GM23338 (cell line): ENCODE measurements at regions not wholly inside any gene's neighbourhood (a gene's known extent, or its start where the extent isn't known, plus 50 kb on each side); places are given as distances from the start of the nearest gene placed in this dataset.

Source experiments
- ATAC-seq: fragments of 200-7000 bp; cut with Tn5 transposase; 3 replicates; pipeline ENCODE4 v1.9.1; 2020
- DNase-seq: peaks from one replicate; pipeline ENCODE4 v3.0.0-alpha.2; 2015; ENCODE audit warnings: low spot score
- H2AFZ ChIP-seq: fragments of 200-600 bp; sonication (generic); 2 replicates; pipeline ENCODE4 v1.8.0; 2016; ENCODE audit warnings: antibody characterized with exemption, mild to moderate bottlenecking, moderate library complexity
- H3F3A ChIP-seq: fragments of 200-600 bp; sonication (generic); replicated peaks from 2 replicates; pipeline ENCODE4 v1.8.0; 2017; ENCODE audit warnings: antibody characterized with exemption, mixed run types, low read depth
- H3K27ac ChIP-seq: fragments of 200-600 bp; sonication (generic); 2 replicates; pipeline ENCODE4 v1.6.1; 2016; ENCODE audit warnings: low read depth
- H3K27me3 ChIP-seq: fragments of 200-600 bp; sonication (generic); 2 replicates; pipeline ENCODE4 v1.8.0; 2016; ENCODE audit warnings: mild to moderate bottlenecking, mixed run types, moderate library complexity; ENCODE audit not compliant: insufficient read depth
- H3K36me3 ChIP-seq: fragments of 200-600 bp; sonication (generic); 2 replicates; pipeline ENCODE4 v1.8.0; 2016; ENCODE audit warnings: mild to moderate bottlenecking; ENCODE audit not compliant: insufficient read depth
- H3K4me1 ChIP-seq: fragments of 200-600 bp; sonication (generic); 2 replicates; pipeline ENCODE4 v1.8.0; 2016; ENCODE audit warnings: mild to moderate bottlenecking, moderate library complexity; ENCODE audit not compliant: insufficient read depth
- H3K4me2 ChIP-seq: fragments of 200-600 bp; sonication (generic); 2 replicates; pipeline ENCODE4 v1.7.1; 2017; ENCODE audit warnings: mixed run types
- H3K4me3 ChIP-seq: fragments of 200-600 bp; sonication (generic); 2 replicates; pipeline ENCODE4 v1.6.1; 2016; ENCODE audit warnings: mixed run types
- H3K79me2 ChIP-seq: fragments of 200-600 bp; sonication (generic); replicated peaks from 2 replicates; pipeline ENCODE4 v1.8.0; 2017; ENCODE audit warnings: mild to moderate bottlenecking; ENCODE audit not compliant: insufficient read depth
- H3K9me2 ChIP-seq: fragments of 200-600 bp; sonication (generic); 2 replicates; pipeline ENCODE4 v1.8.0; 2017; ENCODE audit not compliant: insufficient read depth
- H4K20me1 ChIP-seq: fragments of 200-600 bp; sonication (generic); replicated peaks from 2 replicates; pipeline ENCODE4 v1.8.0; 2017; ENCODE audit warnings: mild to moderate bottlenecking; ENCODE audit not compliant: insufficient read depth
- H3K27ac Mint-ChIP-seq: 2 replicates; pipeline ENCODE4 v1.8.0; 2020; ENCODE audit warnings: inconsistent platforms, mild to moderate bottlenecking, moderate library complexity, mixed read lengths
- H3K27me3 Mint-ChIP-seq: 3 replicates; pipeline ENCODE4 v1.8.0; 2022; ENCODE audit warnings: low read depth, mild to moderate bottlenecking, moderate library complexity, mixed read lengths, inconsistent platforms; ENCODE audit not compliant: insufficient read depth, poor library complexity
- H3K36me3 Mint-ChIP-seq: 3 replicates; pipeline ENCODE4 v1.8.0; 2021; ENCODE audit warnings: low read depth, mild to moderate bottlenecking, inconsistent platforms, moderate library complexity, mixed read lengths
- H3K4me1 Mint-ChIP-seq: 3 replicates; pipeline ENCODE4 v1.8.0; 2020; ENCODE audit warnings: mild to moderate bottlenecking, inconsistent platforms, mixed read lengths
- H3K4me3 Mint-ChIP-seq: 3 replicates; pipeline ENCODE4 v1.8.0; 2021; ENCODE audit warnings: moderate library complexity, mild to moderate bottlenecking, inconsistent platforms, mixed read lengths
- H3K9me3 Mint-ChIP-seq: 3 replicates; pipeline ENCODE4 v1.8.0; 2020; ENCODE audit warnings: moderate library complexity, mild to moderate bottlenecking, inconsistent platforms, mixed read lengths
- CREB1 ChIP-seq: fragments of 250-450 bp; sonication (Bioruptor Pico); IDR thresholded peaks from 2 replicates; pipeline ENCODE4 v1.5.0; 2020; ENCODE audit warnings: low read depth, mild to moderate bottlenecking, moderate library complexity
- CTCF ChIP-seq, 2 experiments: fragments of 200-600 bp in 1 of 2; sonication (generic) in 1 of 2; conservative IDR thresholded peaks; 2 replicates each; pipeline versions ENCODE4 v1.5.1 to v1.6.1; 2016 to 2017; ENCODE audit warnings: antibody characterized with exemption in 2 of 2, low read depth in 2 of 2, mild to moderate bottlenecking in 2 of 2, moderate library complexity in 1 of 2
- ETS1 ChIP-seq: IDR thresholded peaks from 2 replicates; pipeline ENCODE4 v1.6.1; 2016; ENCODE audit warnings: antibody characterized with exemption
- EZH2 ChIP-seq: fragments of 200-600 bp; sonication (generic); IDR thresholded peaks from one replicate; pipeline ENCODE4 v1.8.0; 2017; ENCODE audit warnings: antibody characterized with exemption, mild to moderate bottlenecking, low read depth; ENCODE audit not compliant: unreplicated experiment
- EZH2phosphoT487 ChIP-seq: fragments of 200-600 bp; sonication (generic); IDR thresholded peaks from one replicate; pipeline ENCODE4 v1.8.1; 2018; ENCODE audit warnings: antibody characterized with exemption; ENCODE audit not compliant: unreplicated experiment
- JUNB ChIP-seq: IDR thresholded peaks from one replicate; pipeline ENCODE4 v1.6.1; 2016; ENCODE audit warnings: antibody characterized with exemption; ENCODE audit not compliant: unreplicated experiment
- NANOG ChIP-seq: IDR thresholded peaks from 2 replicates; pipeline ENCODE4 v1.6.1; 2016; ENCODE audit warnings: antibody characterized with exemption, borderline replicate concordance
- POLR2AphosphoS5 ChIP-seq: IDR thresholded peaks from 2 replicates; pipeline ENCODE4 v1.6.1; 2016; ENCODE audit warnings: antibody characterized with exemption, low read depth
- REST ChIP-seq: IDR thresholded peaks from one replicate; pipeline ENCODE4 v1.6.1; 2018; ENCODE audit warnings: antibody characterized with exemption; ENCODE audit not compliant: unreplicated experiment
- STAT1 ChIP-seq: IDR thresholded peaks from one replicate; pipeline ENCODE4 v1.6.1; 2016; ENCODE audit warnings: antibody characterized with exemption; ENCODE audit not compliant: unreplicated experiment
- ZNF114 ChIP-seq: fragments of 250-450 bp; sonication (Bioruptor Pico); IDR thresholded peaks from 2 replicates; pipeline ENCODE4 v1.5.0; 2020; ENCODE audit warnings: mild to moderate bottlenecking, moderate library complexity
- ZNF331 ChIP-seq: fragments of 250-450 bp; sonication (Bioruptor Pico); IDR thresholded peaks from 2 replicates; pipeline ENCODE4 v1.5.0; 2020; ENCODE audit warnings: low read depth, mild to moderate bottlenecking, moderate library complexity
- ZNF462 ChIP-seq: fragments of 250-450 bp; sonication (Bioruptor Pico); IDR thresholded peaks from 2 replicates; pipeline ENCODE4 v1.5.0; 2020; ENCODE audit warnings: mild to moderate bottlenecking, moderate library complexity

GRCh38 chr2:129756276-129756675, 223.2 kb upstream of the RAB6C start:
- Histone ChIP-seq H3F3A (no peaks in the 10 kb centered on the region), H3K27ac (no peak overlapping the region), H3K79me2 (no peaks in the 10 kb centered on the region), H2AFZ (no peak overlapping the region), H4K20me1 (no peaks in the 10 kb centered on the region), H3K9me2 (peaks cover 8% of the 10 kb centered on the region), H3K36me3 (no peaks in the 10 kb centered on the region), H3K4me1 (peaks cover 17% of the 10 kb centered on the region), H3K4me3 (no peak overlapping the region), H3K27me3 (no peaks in the 10 kb centered on the region), H3K4me2 (no peak overlapping the region)
- no peaks in the 10 kb centered on the region for H3K36me3 Mint-ChIP-seq
- H3K4me1 Mint-ChIP-seq, result peaks cover 26% of the 10 kb centered on the region
- H3K27me3 Mint-ChIP-seq, result peaks cover 5% of the 10 kb centered on the region
- H3K9me3 Mint-ChIP-seq, result no peaks in the 10 kb centered on the region; the same call in 1 of the 3 replicates
- ATAC-seq (no peak), DNase-seq (no peak)
- TF ChIP-seq EZH2, result no peak
- TF ChIP-seq CTCF (conservative IDR thresholded peaks at IDR 0.05; ENCODE audit: low read depth in 2 of 2), result no peak
- no peak for TF ChIP-seq ZNF114
- TF ChIP-seq REST, result no peak
- no peak for TF ChIP-seq ETS1
- TF ChIP-seq JUNB, result no peak
- no peak for TF ChIP-seq ZNF331
- no peak for TF ChIP-seq ZNF462
- TF ChIP-seq EZH2phosphoT487, result no peak
- no peak for TF ChIP-seq STAT1
- no peak for TF ChIP-seq NANOG
- TF ChIP-seq POLR2AphosphoS5, result no peak
- no peak for TF ChIP-seq CREB1 (CRISPR knock-in tag)
- no peak overlapping the region for H3K4me3 Mint-ChIP-seq
- H3K27ac Mint-ChIP-seq, result no peak overlapping the region
